RPMI7951 (cell line): ENCODE measurements at regions not wholly inside any gene's neighbourhood (a gene's known extent, or its start where the extent isn't known, plus 50 kb on each side); places are given as distances from the start of the nearest gene placed in this dataset.

Source experiments
- DNase-seq: peaks from one replicate; pipeline ENCODE4 v3.0.0-alpha.2; 2012; ENCODE audit warnings: low read depth

GRCh38 chr2:12202313-12203075, 456.1 kb downstream of the LPIN1 start:
- no peak for DNase-seq

GRCh38 chr2:12203528-12203927, 457.1 kb downstream of the LPIN1 start:
- DNase-seq = no peak

- DNase-seq = no peak
Observed at GRCh38 chr2:12205086-12205485, 458.7 kb downstream of the LPIN1 start.

GRCh38 chr2:12207491-12207890, 461.1 kb downstream of the LPIN1 start:
- DNase-seq = no peak

- DNase-seq = no peak
Observed at GRCh38 chr2:12210016-12210933, 463.8 kb downstream of the LPIN1 start.

GRCh38 chr2:12211326-12212175, 465.1 kb downstream of the LPIN1 start:
- no peak for DNase-seq

- DNase-seq = peak; percentile 42
Observed at GRCh38 chr2:12212841-12213597, 466.6 kb downstream of the LPIN1 start.

- no peak for DNase-seq
Observed at GRCh38 chr2:12217175-12217574, 470.7 kb downstream of the LPIN1 start.

GRCh38 chr2:12219761-12220160, 473.3 kb downstream of the LPIN1 start:
- no peak for DNase-seq

- no peak for DNase-seq
Observed at GRCh38 chr2:12221584-12221983, 475.2 kb downstream of the LPIN1 start.

- DNase-seq = no peak
Observed at GRCh38 chr2:12222554-12222953, 476.1 kb downstream of the LPIN1 start.

GRCh38 chr2:12223732-12224131, 477.3 kb downstream of the LPIN1 start:
- DNase-seq = no peak

- DNase-seq = no peak
Observed at GRCh38 chr2:12226653-12227052, 480.2 kb downstream of the LPIN1 start.

- DNase-seq = peak; percentile 31
Observed at GRCh38 chr2:12227941-12228608, 481.6 kb downstream of the LPIN1 start.

- no peak for DNase-seq
Observed at GRCh38 chr2:12231288-12231687, 484.9 kb downstream of the LPIN1 start.

GRCh38 chr2:12232876-12233275, 483.9 kb upstream of the TRIB2 start:
- no peak for DNase-seq

GRCh38 chr2:12236136-12236844, 480.4 kb upstream of the TRIB2 start:
- no peak for DNase-seq

GRCh38 chr2:12240206-12240605, 476.5 kb upstream of the TRIB2 start:
- no peak for DNase-seq

GRCh38 chr2:12243381-12243780, 473.4 kb upstream of the TRIB2 start:
- DNase-seq = no peak

- peak; percentile 67 for DNase-seq
Observed at GRCh38 chr2:12244070-12244469, 472.7 kb upstream of the TRIB2 start.
